K562 (cell line): ENCODE measurements at regions not wholly inside any gene's neighbourhood (a gene's known extent, or its start where the extent isn't known, plus 50 kb on each side); places are given as distances from the start of the nearest gene placed in this dataset.

Experiments
- ATAC-seq: fragments of 200-7000 bp; cut with Tn5 transposase; 3 replicates; pipeline ENCODE4 v1.9.1; 2020; ENCODE audit warnings: moderate library complexity
- BruUV-seq: library from RNA; stranded (reverse); fragments of 400-500 nt; replicated peaks from 2 replicates; lab custom pipeline; 2021; lab: Mats Ljungman, UMichigan
- CTCF ChIA-PET: fragments of 300-600 bp; formaldehyde crosslinking; extraction: SDS; loops from one replicate; lab custom pipeline; 2021; ENCODE audit warnings: low intra/inter-chr PET ratio; lab: Yijun Ruan, JAX
- POLR2A ChIA-PET: fragments of 300-600, 350-650 bp; sonication (Branson Sonifier 250); formaldehyde crosslinking; extraction: SDS; loops from one replicate; lab custom pipeline; 2021; ENCODE audit warnings: antibody characterized with exemption, inconsistent platforms; lab: Yijun Ruan, JAX
- DNase-seq, 4 experiments: peaks; one replicate each; pipeline versions ENCODE4 v3.0.0 to v3.0.0-alpha.2; 2011 to 2018; ENCODE audit warnings: low spot score in 3 of 4, mixed read lengths in 3 of 4; ENCODE audit errors: extremely low read depth in 1 of 4
- FAIRE-seq: peaks from 2 replicates; lab custom pipeline; 2011; peaks lifted over from hg19 to GRCh38; lab: Jason Lieb, UNC
- H2AFZ ChIP-seq: 2 replicates; pipeline ENCODE4 v1.6.0; 2011; ENCODE audit warnings: low read depth, low read length, control low read depth, inconsistent platforms
- H3K27ac ChIP-seq: fragments of 200-600 bp; 3 replicates; pipeline ENCODE4 v1.8.0; 2011; ENCODE audit warnings: low read depth, mild to moderate bottlenecking, control low read depth, inconsistent platforms, low read length, moderate library complexity, mixed read lengths; ENCODE audit errors: extremely low read depth
- H3K27me3 ChIP-seq, 2 experiments: fragments of 300-600 bp in 1 of 2; 2 replicates in 1 of 2; 3 replicates in 1 of 2; pipeline versions ENCODE4 v1.6.0 to v1.8.0; 2011; ENCODE audit warnings: inconsistent platforms in 2 of 2, low read length in 2 of 2, mild to moderate bottlenecking in 1 of 2, mixed read lengths in 1 of 2, moderate library complexity in 1 of 2; ENCODE audit not compliant: control insufficient read depth in 2 of 2, insufficient read depth in 2 of 2
- H3K36me3 ChIP-seq: fragments of 300-600 bp; 3 replicates; pipeline ENCODE4 v1.8.0; 2011; ENCODE audit warnings: mild to moderate bottlenecking, low read length, inconsistent platforms; ENCODE audit not compliant: control insufficient read depth, insufficient read depth
- H3K4me1 ChIP-seq, 2 experiments: fragments of 200-600 bp in 1 of 2; replicated peaks in 1 of 2; 2 replicates in 1 of 2; 3 replicates in 1 of 2; pipeline versions ENCODE4 v1.5.1 to v1.8.0; 2011; ENCODE audit warnings: inconsistent platforms in 2 of 2, low read length in 2 of 2, mild to moderate bottlenecking in 1 of 2, mixed read lengths in 1 of 2, moderate library complexity in 1 of 2; ENCODE audit not compliant: control insufficient read depth in 2 of 2, insufficient read depth in 2 of 2
- H3K4me2 ChIP-seq: 2 replicates; pipeline ENCODE4 v1.6.1; 2011; ENCODE audit warnings: low read length, control low read depth, inconsistent platforms, mixed read lengths; ENCODE audit not compliant: insufficient read depth
- H3K4me3 ChIP-seq: fragments of 200-600 bp; sonication (generic), shearing (Covaris generic); 2 replicates; pipeline ENCODE4 v1.5.1; 2016; ENCODE audit warnings: control low read depth, inconsistent platforms
- H3K79me2 ChIP-seq: fragments of 200-600 bp; 3 replicates; pipeline ENCODE4 v1.8.0; 2011; ENCODE audit warnings: low read length, inconsistent platforms; ENCODE audit not compliant: control insufficient read depth, insufficient read depth
- H3K9ac ChIP-seq, 2 experiments: 2 replicates each; pipeline versions ENCODE4 v1.6.0 to v1.6.1; 2011; ENCODE audit warnings: low read depth in 2 of 2, low read length in 2 of 2, control low read depth in 1 of 2, inconsistent platforms in 1 of 2, mild to moderate bottlenecking in 1 of 2, mixed read lengths in 1 of 2; ENCODE audit not compliant: insufficient read depth in 1 of 2
- H3K9me1 ChIP-seq: one replicate; pipeline ENCODE4 v1.6.0; 2011; ENCODE audit warnings: inconsistent platforms, mild to moderate bottlenecking, low read length, moderate library complexity; ENCODE audit not compliant: control insufficient read depth, insufficient read depth
- H3K9me3 ChIP-seq: replicated peaks from 2 replicates; pipeline ENCODE4 v1.5.1; 2011; ENCODE audit warnings: low read depth, low read length, inconsistent platforms; ENCODE audit not compliant: control insufficient read depth, insufficient read depth
- H4K20me1 ChIP-seq: replicated peaks from 2 replicates; pipeline ENCODE4 v1.6.1; 2011; ENCODE audit warnings: low read length, inconsistent platforms, mixed read lengths; ENCODE audit not compliant: control insufficient read depth, insufficient read depth
- GATA2 ChIP-seq: sonication (generic); formaldehyde crosslinking; IDR thresholded peaks from 2 replicates; pipeline ENCODE4 v1.4.0; 2020; ENCODE audit warnings: mild to moderate bottlenecking, missing genetic modification reagents
- NFRKB ChIP-seq: fragments of 450-650 bp; IDR thresholded peaks from 2 replicates; pipeline ENCODE4 v1.6.1; 2016; ENCODE audit warnings: low read depth
- POLR2AphosphoS2 ChIP-seq: IDR thresholded peaks from 2 replicates; pipeline ENCODE4 v1.6.1; 2012; ENCODE audit warnings: low read length, improper control_type of control experiment
- REST ChIP-seq, 2 experiments: fragments of 450-650 bp; formaldehyde crosslinking in 1 of 2; IDR thresholded peaks; 2 replicates each; pipeline versions ENCODE4 v1.4.0 to v1.6.1; 2014 to 2020; ENCODE audit warnings: mild to moderate bottlenecking in 2 of 2, borderline replicate concordance in 1 of 2, low read depth in 1 of 2
- RUNX1 ChIP-seq: sonication (generic); IDR thresholded peaks from 2 replicates; pipeline ENCODE4 v1.6.1; 2016; ENCODE audit warnings: antibody characterized with exemption, low read depth
- TAF9B ChIP-seq: fragments of 450-650 bp; IDR thresholded peaks from 2 replicates; pipeline ENCODE4 v1.6.1; 2018; ENCODE audit warnings: mild to moderate bottlenecking; ENCODE audit not compliant: partially characterized antibody
- TAL1 ChIP-seq: fragments of 450-650 bp; IDR thresholded peaks from 2 replicates; pipeline ENCODE4 v1.6.1; 2016; ENCODE audit warnings: mild to moderate bottlenecking
- ZNF12 ChIP-seq: sonication (generic); formaldehyde crosslinking; IDR thresholded peaks from 2 replicates; pipeline ENCODE4 v1.4.0; 2020; ENCODE audit warnings: mild to moderate bottlenecking, missing genetic modification reagents
- ZNF347 ChIP-seq: fragments of 450-650 bp; formaldehyde crosslinking; IDR thresholded peaks from 2 replicates; pipeline ENCODE4 v1.4.0; 2020; ENCODE audit warnings: low read depth, mild to moderate bottlenecking, moderate library complexity
- WGBS: fragments of 100-300 bp; shearing (Covaris generic); methylation state at CpG from one replicate; pipeline ENCODE4 v1.1.6; 2016; ENCODE audit warnings: low coverage, mixed read lengths; ENCODE audit not compliant: insufficient coverage; ENCODE audit errors: missing lambda C conversion rate; 5-methylcytosine and 5-hydroxymethylcytosine counted together
- in situ Hi-C: fragments of 300-500 bp; cut with MboI; formaldehyde crosslinking; loops from 4 replicates; pipeline ENCODE4 v1.15.0; 2018; ENCODE audit warnings: inconsistent platforms, mixed read lengths
- intact Hi-C: fragments of 100-400 bp; cut with micrococcal nuclease; formaldehyde crosslinking; loops from 2 replicates; pipeline ENCODE4 v1.14.2; 2022
- TF ChIP-seq, protein P1 (sequence below): conservative IDR thresholded peaks from 2 replicates; pipeline ENCODE4 v1.6.1; 2011; ENCODE audit warnings: low read depth, mild to moderate bottlenecking, low read length; ENCODE audit not compliant: control insufficient read depth
- TF ChIP-seq, protein P2 (sequence below): fragments of 150-350 bp; IDR thresholded peaks from 2 replicates; pipeline ENCODE4 v1.6.1; 2014; ENCODE audit warnings: low read depth, mild to moderate bottlenecking, low read length, borderline replicate concordance

DNA sequence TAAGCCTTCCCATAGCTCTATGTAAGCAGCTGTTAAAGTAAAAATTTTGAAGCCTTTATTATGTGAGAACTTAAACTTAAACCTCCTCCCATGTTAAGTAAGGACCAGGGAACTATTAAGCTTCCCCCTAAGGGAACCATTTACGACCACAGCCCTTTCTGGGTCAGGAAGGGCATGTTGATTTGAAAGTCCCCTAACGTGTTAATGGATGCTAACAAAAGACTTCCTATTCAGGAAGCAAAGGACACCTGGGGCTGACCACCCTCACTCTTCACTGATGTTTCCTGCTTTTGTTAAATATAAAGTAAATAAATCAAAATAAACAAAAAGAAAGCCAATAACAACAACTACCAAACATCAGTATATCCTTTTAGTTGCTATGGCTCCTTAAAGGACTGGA, 170.6 kb upstream of the RFX3 start:
- Histone ChIP-seq H3K9ac (no peak overlapping the region), H3K27ac (no peak overlapping the region), H2AFZ (no peak overlapping the region), H3K9me1 (no peaks in the 10 kb centered on the region), H3K4me1 (no peaks in the 10 kb centered on the region), H3K4me3 (no peak overlapping the region), H3K9me3 (no peaks in the 10 kb centered on the region), H3K4me2 (no peak overlapping the region), H4K20me1 (no peaks in the 10 kb centered on the region), H3K36me3 (no peaks in the 10 kb centered on the region), H3K79me2 (no peaks in the 10 kb centered on the region), H3K27me3 (no peaks in the 10 kb centered on the region; a peak in 1 of 5 replicates)
- BruUV-seq, result no TSS peak
- ATAC-seq (no peak), DNase-seq (no peak), FAIRE-seq (no peak)
- in situ Hi-C loops (loop anchor here (25.0 kb wide), 1 partner anchor 234 kb away; no protein-coding TSS in a partner anchor), intact Hi-C loops (no loop called here)
- 0% methylated on average over 2 of the region's 2 CpGs for WGBS
- POLR2A ChIA-PET, result interaction anchor here (0.7 kb wide), 1 partner anchor 93 kb away, joined by 3 read pairs; no protein-coding TSS in a partner anchor
- CTCF ChIA-PET, result no interaction called here
- TF ChIP-seq ZNF12 (CRISPR knock-in tag) (no peak), POLR2AphosphoS2 (no peak), RUNX1 (no peak), TAF9B (no peak), ZNF347 (no peak), NFRKB (no peak), TAL1 (no peak), REST (IDR thresholded peaks at IDR 0.05; ENCODE audit: borderline replicate concordance) (no peak), REST (CRISPR knock-in tag; IDR thresholded peaks at IDR 0.05; ENCODE audit: low read depth) (no peak), GATA2 (CRISPR knock-in tag) (no peak)
- TF ChIP-seq, protein P1, sequence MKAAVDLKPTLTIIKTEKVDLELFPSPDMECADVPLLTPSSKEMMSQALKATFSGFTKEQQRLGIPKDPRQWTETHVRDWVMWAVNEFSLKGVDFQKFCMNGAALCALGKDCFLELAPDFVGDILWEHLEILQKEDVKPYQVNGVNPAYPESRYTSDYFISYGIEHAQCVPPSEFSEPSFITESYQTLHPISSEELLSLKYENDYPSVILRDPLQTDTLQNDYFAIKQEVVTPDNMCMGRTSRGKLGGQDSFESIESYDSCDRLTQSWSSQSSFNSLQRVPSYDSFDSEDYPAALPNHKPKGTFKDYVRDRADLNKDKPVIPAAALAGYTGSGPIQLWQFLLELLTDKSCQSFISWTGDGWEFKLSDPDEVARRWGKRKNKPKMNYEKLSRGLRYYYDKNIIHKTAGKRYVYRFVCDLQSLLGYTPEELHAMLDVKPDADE, result no peak
- TF ChIP-seq, protein P2, sequence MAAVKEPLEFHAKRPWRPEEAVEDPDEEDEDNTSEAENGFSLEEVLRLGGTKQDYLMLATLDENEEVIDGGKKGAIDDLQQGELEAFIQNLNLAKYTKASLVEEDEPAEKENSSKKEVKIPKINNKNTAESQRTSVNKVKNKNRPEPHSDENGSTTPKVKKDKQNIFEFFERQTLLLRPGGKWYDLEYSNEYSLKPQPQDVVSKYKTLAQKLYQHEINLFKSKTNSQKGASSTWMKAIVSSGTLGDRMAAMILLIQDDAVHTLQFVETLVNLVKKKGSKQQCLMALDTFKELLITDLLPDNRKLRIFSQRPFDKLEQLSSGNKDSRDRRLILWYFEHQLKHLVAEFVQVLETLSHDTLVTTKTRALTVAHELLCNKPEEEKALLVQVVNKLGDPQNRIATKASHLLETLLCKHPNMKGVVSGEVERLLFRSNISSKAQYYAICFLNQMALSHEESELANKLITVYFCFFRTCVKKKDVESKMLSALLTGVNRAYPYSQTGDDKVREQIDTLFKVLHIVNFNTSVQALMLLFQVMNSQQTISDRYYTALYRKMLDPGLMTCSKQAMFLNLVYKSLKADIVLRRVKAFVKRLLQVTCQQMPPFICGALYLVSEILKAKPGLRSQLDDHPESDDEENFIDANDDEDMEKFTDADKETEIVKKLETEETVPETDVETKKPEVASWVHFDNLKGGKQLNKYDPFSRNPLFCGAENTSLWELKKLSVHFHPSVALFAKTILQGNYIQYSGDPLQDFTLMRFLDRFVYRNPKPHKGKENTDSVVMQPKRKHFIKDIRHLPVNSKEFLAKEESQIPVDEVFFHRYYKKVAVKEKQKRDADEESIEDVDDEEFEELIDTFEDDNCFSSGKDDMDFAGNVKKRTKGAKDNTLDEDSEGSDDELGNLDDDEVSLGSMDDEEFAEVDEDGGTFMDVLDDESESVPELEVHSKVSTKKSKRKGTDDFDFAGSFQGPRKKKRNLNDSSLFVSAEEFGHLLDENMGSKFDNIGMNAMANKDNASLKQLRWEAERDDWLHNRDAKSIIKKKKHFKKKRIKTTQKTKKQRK, result no peak
